ENCODE measurements at regions not wholly inside any gene's neighbourhood (a gene's known extent, or its start where the extent isn't known, plus 50 kb on each side); places are given as distances from the start of the nearest gene placed in this dataset.
A peak's percentile ranks its signal among the peaks of the same experiment; 100 is the strongest.

DNA sequence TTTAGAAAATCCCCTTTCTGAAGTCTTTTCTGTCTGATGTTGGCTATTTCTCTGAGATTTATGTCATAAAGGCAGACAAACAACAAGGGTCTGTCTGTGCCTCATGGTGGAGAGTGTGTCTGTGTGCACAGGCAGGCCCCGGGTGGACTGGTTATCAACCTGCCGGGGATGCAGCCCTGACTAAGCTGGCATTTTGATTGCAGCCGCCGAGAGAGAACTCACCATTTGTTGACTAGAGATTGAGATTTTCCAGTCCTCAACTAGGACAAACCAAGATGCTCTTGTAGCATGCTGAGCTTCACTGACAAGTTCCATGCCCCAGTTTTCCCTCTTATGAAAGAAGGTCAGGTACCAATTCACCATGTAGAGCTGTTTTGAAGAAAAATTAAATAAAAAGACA is 363.6 kb upstream of the CNR1 start:
- DNase-seq (ENCODE audit: low spot score): no peak
- H3K27ac Mint-ChIP-seq: no peak overlapping the region
- H3K4me3 Mint-ChIP-seq: no peak overlapping the region
- H3K36me3 Mint-ChIP-seq: peaks cover 3% of the 10 kb centered on the region
- H3K9me3 Mint-ChIP-seq: peaks cover 19% of the 10 kb centered on the region
- no peak overlapping the region for H2AFZ ChIP-seq (replicated peaks)
- no peak overlapping the region for H3K4me3 ChIP-seq
- H3K9ac ChIP-seq: no peak overlapping the region
- H4K20me1 ChIP-seq (ENCODE audit: low read depth): no peaks in the 10 kb centered on the region
- no peaks in the 10 kb centered on the region for H3K79me2 ChIP-seq (ENCODE audit: low read depth)
- no peaks in the 10 kb centered on the region for H3K36me3 ChIP-seq
- no peaks in the 10 kb centered on the region for H3F3A ChIP-seq (ENCODE audit: low read depth)
- peaks cover 7% of the 10 kb centered on the region for H3K27me3 Mint-ChIP-seq (ENCODE audit: insufficient read depth, low read depth)
- TF ChIP-seq, protein P1, sequence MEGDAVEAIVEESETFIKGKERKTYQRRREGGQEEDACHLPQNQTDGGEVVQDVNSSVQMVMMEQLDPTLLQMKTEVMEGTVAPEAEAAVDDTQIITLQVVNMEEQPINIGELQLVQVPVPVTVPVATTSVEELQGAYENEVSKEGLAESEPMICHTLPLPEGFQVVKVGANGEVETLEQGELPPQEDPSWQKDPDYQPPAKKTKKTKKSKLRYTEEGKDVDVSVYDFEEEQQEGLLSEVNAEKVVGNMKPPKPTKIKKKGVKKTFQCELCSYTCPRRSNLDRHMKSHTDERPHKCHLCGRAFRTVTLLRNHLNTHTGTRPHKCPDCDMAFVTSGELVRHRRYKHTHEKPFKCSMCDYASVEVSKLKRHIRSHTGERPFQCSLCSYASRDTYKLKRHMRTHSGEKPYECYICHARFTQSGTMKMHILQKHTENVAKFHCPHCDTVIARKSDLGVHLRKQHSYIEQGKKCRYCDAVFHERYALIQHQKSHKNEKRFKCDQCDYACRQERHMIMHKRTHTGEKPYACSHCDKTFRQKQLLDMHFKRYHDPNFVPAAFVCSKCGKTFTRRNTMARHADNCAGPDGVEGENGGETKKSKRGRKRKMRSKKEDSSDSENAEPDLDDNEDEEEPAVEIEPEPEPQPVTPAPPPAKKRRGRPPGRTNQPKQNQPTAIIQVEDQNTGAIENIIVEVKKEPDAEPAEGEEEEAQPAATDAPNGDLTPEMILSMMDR (IDR thresholded peaks at IDR 0.05): no peak
- TF ChIP-seq EZH2phosphoT487 (IDR thresholded peaks at IDR 0.05): no peak
- no peak for TF ChIP-seq EZH2 (IDR thresholded peaks at IDR 0.05)
- no peaks in the 10 kb centered on the region for H3K27me3 ChIP-seq
- H3K4me1 Mint-ChIP-seq: peaks cover 3% of the 10 kb centered on the region
- H3K9me3 ChIP-seq (ENCODE audit: low read depth): no peaks in the 10 kb centered on the region
- H3K4me2 ChIP-seq: no peak overlapping the region
- no peak overlapping the region for H3K27ac ChIP-seq
- H3K4me1 ChIP-seq: no peaks in the 10 kb centered on the region

DNA sequence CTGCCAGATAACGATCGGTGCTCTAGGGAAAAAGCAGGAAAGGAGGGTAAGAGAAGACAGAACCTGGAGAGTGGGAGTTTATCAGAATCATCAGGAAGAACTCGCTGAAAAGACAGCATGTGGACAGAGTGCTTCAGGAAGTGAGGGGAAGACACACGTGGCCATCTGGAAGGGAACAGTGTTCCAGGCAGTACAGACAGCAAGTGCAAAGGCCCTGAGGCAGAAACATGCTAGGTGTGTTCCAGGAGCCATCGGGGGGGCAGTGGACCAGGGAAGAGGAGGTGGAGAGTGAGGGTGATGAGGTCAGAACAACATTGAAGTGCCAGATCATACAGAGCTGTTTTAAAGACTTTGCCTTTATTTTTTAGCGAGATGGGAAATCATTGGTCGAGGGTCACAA is 354.3 kb upstream of the CNR1 start:
- TF ChIP-seq EZH2phosphoT487 (IDR thresholded peaks at IDR 0.05) (no peak), EZH2 (IDR thresholded peaks at IDR 0.05) (no peak)
- TF ChIP-seq, protein P1 (IDR thresholded peaks at IDR 0.05): no peak
- Histone ChIP-seq H3K79me2 (ENCODE audit: low read depth) (no peaks in the 10 kb centered on the region), H3F3A (ENCODE audit: low read depth) (peaks cover 15% of the 10 kb centered on the region), H3K27me3 (no peaks in the 10 kb centered on the region), H3K27ac (no peak overlapping the region), H3K9me3 (ENCODE audit: low read depth) (no peaks in the 10 kb centered on the region), H3K4me3 (no peak overlapping the region), H3K36me3 (no peaks in the 10 kb centered on the region), H4K20me1 (ENCODE audit: low read depth) (no peaks in the 10 kb centered on the region), H3K9ac (no peak overlapping the region), H3K4me2 (no peak overlapping the region), H3K4me1 (peaks cover 14% of the 10 kb centered on the region), H2AFZ (replicated peaks) (no peak overlapping the region)
- no peak for DNase-seq (ENCODE audit: low spot score)
- Mint-ChIP-seq H3K27ac (no peak overlapping the region), H3K4me3 (no peak overlapping the region), H3K9me3 (peaks cover 3% of the 10 kb centered on the region), H3K27me3 (ENCODE audit: insufficient read depth, low read depth) (peaks cover 6% of the 10 kb centered on the region), H3K4me1 (peaks cover 21% of the 10 kb centered on the region), H3K36me3 (no peaks in the 10 kb centered on the region)

DNA sequence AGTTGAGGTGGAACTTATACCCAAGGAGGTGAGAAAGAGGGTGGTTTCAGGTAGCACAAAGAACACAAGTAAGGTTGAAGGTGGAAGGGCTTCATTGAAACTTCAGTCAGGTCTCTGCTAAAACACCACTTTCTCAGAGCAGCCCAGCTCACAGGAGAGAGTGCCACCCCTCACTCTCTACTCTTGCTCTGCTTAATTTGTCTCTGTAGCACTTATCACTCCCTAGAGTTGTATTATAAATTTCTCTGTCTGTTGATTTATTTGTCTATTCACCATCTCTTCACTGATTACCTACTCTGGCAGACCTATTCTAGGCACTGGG is 353.8 kb upstream of the CNR1 start:
- Histone ChIP-seq H3K9ac (no peak overlapping the region), H2AFZ (replicated peaks) (peak overlapping the region; percentile 19), H3F3A (ENCODE audit: low read depth) (peaks cover 15% of the 10 kb centered on the region), H3K27ac (no peak overlapping the region), H4K20me1 (ENCODE audit: low read depth) (no peaks in the 10 kb centered on the region), H3K36me3 (no peaks in the 10 kb centered on the region), H3K79me2 (ENCODE audit: low read depth) (no peaks in the 10 kb centered on the region), H3K4me2 (no peak overlapping the region), H3K4me3 (no peak overlapping the region), H3K27me3 (no peaks in the 10 kb centered on the region), H3K4me1 (peaks cover 14% of the 10 kb centered on the region), H3K9me3 (ENCODE audit: low read depth) (no peaks in the 10 kb centered on the region)
- Mint-ChIP-seq H3K9me3 (peaks cover 4% of the 10 kb centered on the region), H3K36me3 (no peaks in the 10 kb centered on the region), H3K27ac (peak overlapping the region; percentile 85), H3K4me1 (peaks cover 21% of the 10 kb centered on the region), H3K27me3 (ENCODE audit: insufficient read depth, low read depth) (peaks cover 6% of the 10 kb centered on the region), H3K4me3 (no peak overlapping the region)
- no peak for DNase-seq (ENCODE audit: low spot score)
- TF ChIP-seq, protein P1 (IDR thresholded peaks at IDR 0.05): no peak
- TF ChIP-seq EZH2 (IDR thresholded peaks at IDR 0.05): no peak
- TF ChIP-seq EZH2phosphoT487 (IDR thresholded peaks at IDR 0.05): no peak

All from neural progenitor cell (in vitro differentiated cells).